GM19397 (cell line): ENCODE measurements at regions not wholly inside any gene's neighbourhood (a gene's known extent, or its start where the extent isn't known, plus 50 kb on each side); places are given as distances from the start of the nearest gene placed in this dataset.

Experiments used
- ATAC-seq: cut with Tn5 transposase; IDR thresholded peaks from one replicate; pipeline ENCODE4 v1.9.1; 2021; ENCODE audit warnings: mild to moderate bottlenecking, moderate library complexity; ENCODE audit not compliant: unreplicated experiment

GRCh38 chr2:8625399-8626300 is 56.2 kb upstream of the ID2 start:
- ATAC-seq, result no peak

GRCh38 chr2:8626572-8626971 is 55.3 kb upstream of the ID2 start:
- ATAC-seq, result no peak

GRCh38 chr2:8627019-8627691 is 54.7 kb upstream of the ID2 start:
- no peak for ATAC-seq

GRCh38 chr2:8627692-8628085 is 54.2 kb upstream of the ID2 start:
- ATAC-seq, result no peak

GRCh38 chr2:8628179-8628865 is 53.5 kb upstream of the ID2 start:
- ATAC-seq, result no peak

GRCh38 chr2:8628866-8629209 is 53.0 kb upstream of the ID2 start:
- ATAC-seq, result no peak

GRCh38 chr2:8629402-8629801 is 52.5 kb upstream of the ID2 start:
- ATAC-seq, result no peak

- no peak for ATAC-seq
Observed at GRCh38 chr2:8630676-8631464, 51.0 kb upstream of the ID2 start.

GRCh38 chr2:8631465-8632005 is 50.3 kb upstream of the ID2 start:
- ATAC-seq, result no peak
